ENCODE measurements at regions not wholly inside any gene's neighbourhood (a gene's known extent, or its start where the extent isn't known, plus 50 kb on each side); places are given as distances from the start of the nearest gene placed in this dataset.

DNA sequence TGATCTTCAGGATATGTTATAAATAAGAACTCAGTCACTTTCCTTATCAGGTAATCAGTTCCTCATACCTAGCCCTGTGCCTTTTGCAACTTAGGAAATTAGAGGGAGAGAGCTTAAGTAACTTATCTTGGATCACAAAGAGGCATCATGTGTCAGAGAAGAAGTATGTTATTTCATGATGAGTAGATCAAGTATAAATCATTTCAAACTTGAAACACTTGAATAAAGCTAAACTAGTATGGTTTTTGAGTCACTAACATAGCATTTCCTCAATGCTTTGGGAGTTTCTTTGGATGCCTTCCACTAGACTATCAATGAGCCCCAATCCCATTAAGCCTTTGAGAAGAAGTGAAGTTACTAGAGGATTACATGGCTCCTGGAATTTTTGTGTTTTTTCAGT, 102.6 kb upstream of the TNFAIP3 start:
- H3K36me3 ChIP-seq (ENCODE audit: control insufficient read depth in 4 of 4, insufficient read depth in 3 of 4, low read depth in 1 of 4, low read length in 3 of 4), result no peaks in the 10 kb centered on the region
- no peak for DNase-seq (ENCODE audit: low spot score)

More for the DNA sequence above, 102.6 kb upstream of the TNFAIP3 start:
- no peak overlapping the region for H3K27ac ChIP-seq (ENCODE audit: low read depth in 1 of 2, low read length in 2 of 2)
- H3K4me1 ChIP-seq (ENCODE audit: control insufficient read depth in 4 of 4, insufficient read depth in 4 of 4, low read length in 3 of 4), result no peaks in the 10 kb centered on the region
- H3K4me3 ChIP-seq (ENCODE audit: low read depth in 1 of 3, low read length in 3 of 3), result no peak overlapping the region
- no peak overlapping the region for H3K9ac ChIP-seq (ENCODE audit: low read depth in 1 of 2, low read length in 2 of 2)
- H3K9me3 ChIP-seq (ENCODE audit: control insufficient read depth in 4 of 4, low read length in 3 of 4), result no peaks in the 10 kb centered on the region
- H3K27me3 ChIP-seq (ENCODE audit: control insufficient read depth in 4 of 4, insufficient read depth in 4 of 4, low read length in 3 of 4), result no peaks in the 10 kb centered on the region
- TF ChIP-seq HNF4G (IDR thresholded peaks at IDR 0.05) (no peak), TAF1 (conservative IDR thresholded peaks at IDR 0.05) (no peak), ZBTB33 (IDR thresholded peaks at IDR 0.05) (no peak), CTCF (IDR thresholded peaks at IDR 0.05; ENCODE audit: low read depth, low read length, missing input control) (no peak), RXRA (IDR thresholded peaks at IDR 0.05) (no peak), HNF4A (conservative IDR thresholded peaks at IDR 0.05) (no peak), SP1 (IDR thresholded peaks at IDR 0.05) (no peak), FOXA2 (IDR thresholded peaks at IDR 0.05) (no peak)
- TF ChIP-seq, protein P1, sequence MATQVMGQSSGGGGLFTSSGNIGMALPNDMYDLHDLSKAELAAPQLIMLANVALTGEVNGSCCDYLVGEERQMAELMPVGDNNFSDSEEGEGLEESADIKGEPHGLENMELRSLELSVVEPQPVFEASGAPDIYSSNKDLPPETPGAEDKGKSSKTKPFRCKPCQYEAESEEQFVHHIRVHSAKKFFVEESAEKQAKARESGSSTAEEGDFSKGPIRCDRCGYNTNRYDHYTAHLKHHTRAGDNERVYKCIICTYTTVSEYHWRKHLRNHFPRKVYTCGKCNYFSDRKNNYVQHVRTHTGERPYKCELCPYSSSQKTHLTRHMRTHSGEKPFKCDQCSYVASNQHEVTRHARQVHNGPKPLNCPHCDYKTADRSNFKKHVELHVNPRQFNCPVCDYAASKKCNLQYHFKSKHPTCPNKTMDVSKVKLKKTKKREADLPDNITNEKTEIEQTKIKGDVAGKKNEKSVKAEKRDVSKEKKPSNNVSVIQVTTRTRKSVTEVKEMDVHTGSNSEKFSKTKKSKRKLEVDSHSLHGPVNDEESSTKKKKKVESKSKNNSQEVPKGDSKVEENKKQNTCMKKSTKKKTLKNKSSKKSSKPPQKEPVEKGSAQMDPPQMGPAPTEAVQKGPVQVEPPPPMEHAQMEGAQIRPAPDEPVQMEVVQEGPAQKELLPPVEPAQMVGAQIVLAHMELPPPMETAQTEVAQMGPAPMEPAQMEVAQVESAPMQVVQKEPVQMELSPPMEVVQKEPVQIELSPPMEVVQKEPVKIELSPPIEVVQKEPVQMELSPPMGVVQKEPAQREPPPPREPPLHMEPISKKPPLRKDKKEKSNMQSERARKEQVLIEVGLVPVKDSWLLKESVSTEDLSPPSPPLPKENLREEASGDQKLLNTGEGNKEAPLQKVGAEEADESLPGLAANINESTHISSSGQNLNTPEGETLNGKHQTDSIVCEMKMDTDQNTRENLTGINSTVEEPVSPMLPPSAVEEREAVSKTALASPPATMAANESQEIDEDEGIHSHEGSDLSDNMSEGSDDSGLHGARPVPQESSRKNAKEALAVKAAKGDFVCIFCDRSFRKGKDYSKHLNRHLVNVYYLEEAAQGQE (IDR thresholded peaks at IDR 0.05), result no peak
- TF ChIP-seq, protein P2, sequence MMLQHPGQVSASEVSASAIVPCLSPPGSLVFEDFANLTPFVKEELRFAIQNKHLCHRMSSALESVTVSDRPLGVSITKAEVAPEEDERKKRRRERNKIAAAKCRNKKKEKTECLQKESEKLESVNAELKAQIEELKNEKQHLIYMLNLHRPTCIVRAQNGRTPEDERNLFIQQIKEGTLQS (IDR thresholded peaks at IDR 0.05), result no peak
- TF ChIP-seq, protein P3, sequence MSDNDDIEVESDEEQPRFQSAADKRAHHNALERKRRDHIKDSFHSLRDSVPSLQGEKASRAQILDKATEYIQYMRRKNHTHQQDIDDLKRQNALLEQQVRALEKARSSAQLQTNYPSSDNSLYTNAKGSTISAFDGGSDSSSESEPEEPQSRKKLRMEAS (IDR thresholded peaks at IDR 0.05), result no peak
